ENCODE measurements at regions not wholly inside any gene's neighbourhood (a gene's known extent, or its start where the extent isn't known, plus 50 kb on each side); places are given as distances from the start of the nearest gene placed in this dataset.

DNA sequence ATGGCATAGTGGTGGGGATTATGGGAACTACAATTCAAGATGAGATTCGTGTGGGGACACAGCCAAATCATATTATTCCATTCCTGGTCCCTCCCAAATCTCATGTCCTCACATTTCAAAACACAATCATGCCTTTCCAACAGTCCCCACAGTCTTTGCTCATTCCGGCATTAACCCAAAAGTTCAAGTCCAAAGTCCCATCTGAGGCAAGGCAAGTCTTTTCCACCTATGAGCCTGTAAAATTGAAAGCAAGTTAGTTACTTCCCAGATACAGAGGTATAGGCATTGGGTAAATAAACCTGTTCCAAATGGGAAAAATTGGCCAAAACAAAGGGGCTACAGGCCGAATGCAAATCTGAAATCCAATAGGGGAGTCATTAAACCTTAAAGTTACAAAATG lies 1063.2 kb downstream of the CDH11 start:
- Histone ChIP-seq H3K4me1 (ENCODE audit: control insufficient read depth in 2 of 2, insufficient read depth in 1 of 2, low read depth in 1 of 2, low read length in 2 of 2) (no peaks in the 10 kb centered on the region), H3K36me3 (replicated peaks in 1 of 2; ENCODE audit: control insufficient read depth in 2 of 2, insufficient read depth in 2 of 2, low read length in 2 of 2) (no peaks in the 10 kb centered on the region), H2BK5ac (ENCODE audit: low read length) (no peak overlapping the region), H2BK12ac (ENCODE audit: low read length) (no peak overlapping the region), H3K4me3 (ENCODE audit: low read length in 2 of 2) (no peak overlapping the region), H3K27ac (replicated peaks; ENCODE audit: low read length) (no peak overlapping the region), H3K79me1 (ENCODE audit: low read depth, low read length) (no peaks in the 10 kb centered on the region), H2AK5ac (ENCODE audit: low read depth, low read length) (no peak overlapping the region), H3K9me3 (replicated peaks in 1 of 2; ENCODE audit: control insufficient read depth in 2 of 2, insufficient read depth in 1 of 2, low read depth in 1 of 2, low read length in 2 of 2) (no peaks in the 10 kb centered on the region), H4K91ac (ENCODE audit: low read depth, low read length, poor library complexity) (no peak overlapping the region), H3K4me2 (ENCODE audit: insufficient read depth, low read length, poor library complexity, severe bottlenecking) (no peak overlapping the region), H2AFZ (ENCODE audit: low read length) (no peak overlapping the region), H3K27me3 (ENCODE audit: control insufficient read depth in 3 of 3, insufficient read depth in 3 of 3, low read depth in 1 of 3, low read length in 3 of 3) (no peaks in the 10 kb centered on the region), H3K14ac (ENCODE audit: low read length) (no peak overlapping the region), H3K23ac (ENCODE audit: low read depth, low read length, poor library complexity) (no peak overlapping the region), H2BK120ac (ENCODE audit: low read depth, low read length) (no peak overlapping the region), H3K4ac (ENCODE audit: low read length) (no peak overlapping the region), H3K18ac (ENCODE audit: low read length) (no peak overlapping the region), H2BK15ac (ENCODE audit: low read length) (no peak overlapping the region), H4K8ac (ENCODE audit: low read depth, low read length) (no peak overlapping the region), H3K9ac (ENCODE audit: low read depth, low read length, poor library complexity) (no peak overlapping the region)
- DNase-seq (ENCODE audit: low spot score), result no peak
- no CpG with 5 or more reads among the region's 3 CpGs for WGBS, 2 donors (ENCODE audit: extremely low coverage in 2 of 2, insufficient read length in 2 of 2, insufficient replicate concordance in 1 of 2)

DNA sequence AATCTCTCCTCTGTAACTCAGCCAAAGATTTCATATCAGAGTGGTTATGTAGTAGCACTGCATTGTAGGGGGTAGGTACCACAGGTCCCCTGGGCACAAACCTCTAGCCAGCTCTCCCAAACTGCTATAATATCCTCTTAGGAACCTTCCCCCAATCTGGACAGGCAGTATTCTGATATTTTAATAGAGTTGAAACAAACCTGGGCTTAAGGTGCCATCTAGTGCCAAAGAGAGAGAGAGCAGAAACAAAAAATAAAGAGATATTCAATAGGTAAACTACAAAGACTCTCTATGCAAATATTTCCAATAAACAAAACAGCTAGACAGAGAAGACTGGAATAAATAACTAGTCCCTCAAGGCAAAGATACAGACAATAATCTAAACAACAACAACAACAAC lies 1070.0 kb downstream of the CDH11 start:
- H4K8ac ChIP-seq (ENCODE audit: low read depth, low read length), result no peak overlapping the region
- H3K23ac ChIP-seq (ENCODE audit: low read depth, low read length, poor library complexity), result no peak overlapping the region
- H3K4ac ChIP-seq (ENCODE audit: low read length), result no peak overlapping the region
- no peak overlapping the region for H3K9ac ChIP-seq (ENCODE audit: low read depth, low read length, poor library complexity)
- no peak overlapping the region for H2BK5ac ChIP-seq (ENCODE audit: low read length)
- H3K4me2 ChIP-seq (ENCODE audit: insufficient read depth, low read length, poor library complexity, severe bottlenecking), result no peak overlapping the region
- no peak overlapping the region for H2BK120ac ChIP-seq (ENCODE audit: low read depth, low read length)
- no peak overlapping the region for H2AK5ac ChIP-seq (ENCODE audit: low read depth, low read length)
- no peaks in the 10 kb centered on the region for H3K36me3 ChIP-seq (replicated peaks in 1 of 2; ENCODE audit: control insufficient read depth in 2 of 2, insufficient read depth in 2 of 2, low read length in 2 of 2)
- H4K91ac ChIP-seq (ENCODE audit: low read depth, low read length, poor library complexity), result no peak overlapping the region
- H2BK15ac ChIP-seq (ENCODE audit: low read length), result no peak overlapping the region
- H3K14ac ChIP-seq (ENCODE audit: low read length), result no peak overlapping the region
- no peaks in the 10 kb centered on the region for H3K79me1 ChIP-seq (ENCODE audit: low read depth, low read length)
- peaks cover 0 to 3% of the 10 kb centered on the region in 2 donors for H3K9me3 ChIP-seq (replicated peaks in 1 of 2; ENCODE audit: control insufficient read depth in 2 of 2, insufficient read depth in 1 of 2, low read depth in 1 of 2, low read length in 2 of 2)
- no peak overlapping the region for H3K4me3 ChIP-seq (ENCODE audit: low read length in 2 of 2)
- H2AFZ ChIP-seq (ENCODE audit: low read length), result peak overlapping the region; percentile 13
- H3K18ac ChIP-seq (ENCODE audit: low read length), result no peak overlapping the region
- DNase-seq (ENCODE audit: low spot score), result peak; percentile 4
- no peaks in the 10 kb centered on the region for H3K4me1 ChIP-seq (ENCODE audit: control insufficient read depth in 2 of 2, insufficient read depth in 1 of 2, low read depth in 1 of 2, low read length in 2 of 2)
- H3K27me3 ChIP-seq (ENCODE audit: control insufficient read depth in 3 of 3, insufficient read depth in 3 of 3, low read depth in 1 of 3, low read length in 3 of 3), result no peaks in the 10 kb centered on the region
- no peak overlapping the region for H3K27ac ChIP-seq (replicated peaks; ENCODE audit: low read length)
- H2BK12ac ChIP-seq (ENCODE audit: low read length), result no peak overlapping the region

- Histone ChIP-seq H2BK15ac (ENCODE audit: low read length) (no peak overlapping the region), H3K79me1 (ENCODE audit: low read depth, low read length) (no peaks in the 10 kb centered on the region), H2BK120ac (ENCODE audit: low read depth, low read length) (no peak overlapping the region), H2BK5ac (ENCODE audit: low read length) (no peak overlapping the region), H3K9ac (ENCODE audit: low read depth, low read length, poor library complexity) (no peak overlapping the region), H4K91ac (ENCODE audit: low read depth, low read length, poor library complexity) (no peak overlapping the region), H3K14ac (ENCODE audit: low read length) (no peak overlapping the region), H2AFZ (ENCODE audit: low read length) (no peak overlapping the region), H3K4ac (ENCODE audit: low read length) (no peak overlapping the region), H2AK5ac (ENCODE audit: low read depth, low read length) (no peak overlapping the region), H3K4me2 (ENCODE audit: insufficient read depth, low read length, poor library complexity, severe bottlenecking) (no peak overlapping the region), H3K4me3 (ENCODE audit: low read length in 2 of 2) (no peak overlapping the region), H3K36me3 (replicated peaks in 1 of 2; ENCODE audit: control insufficient read depth in 2 of 2, insufficient read depth in 2 of 2, low read length in 2 of 2) (no peaks in the 10 kb centered on the region), H4K8ac (ENCODE audit: low read depth, low read length) (no peak overlapping the region), H3K18ac (ENCODE audit: low read length) (no peak overlapping the region), H3K4me1 (ENCODE audit: control insufficient read depth in 2 of 2, insufficient read depth in 1 of 2, low read depth in 1 of 2, low read length in 2 of 2) (no peaks in the 10 kb centered on the region), H3K27me3 (ENCODE audit: control insufficient read depth in 3 of 3, insufficient read depth in 3 of 3, low read depth in 1 of 3, low read length in 3 of 3) (no peaks in the 10 kb centered on the region), H3K9me3 (replicated peaks in 1 of 2; ENCODE audit: control insufficient read depth in 2 of 2, insufficient read depth in 1 of 2, low read depth in 1 of 2, low read length in 2 of 2) (peaks cover 0 to 3% of the 10 kb centered on the region in 2 donors), H3K23ac (ENCODE audit: low read depth, low read length, poor library complexity) (no peak overlapping the region), H3K27ac (replicated peaks; ENCODE audit: low read length) (no peak overlapping the region), H2BK12ac (ENCODE audit: low read length) (no peak overlapping the region)
- WGBS, 2 donors (ENCODE audit: extremely low coverage in 2 of 2, insufficient read length in 2 of 2, insufficient replicate concordance in 1 of 2), result no CpG with 5 or more reads among the region's 1 CpG
- DNase-seq (ENCODE audit: low spot score), result no peak
Observed at GRCh38 chr16:64047878-64048277, 1074.0 kb downstream of the CDH11 start.

DNA sequence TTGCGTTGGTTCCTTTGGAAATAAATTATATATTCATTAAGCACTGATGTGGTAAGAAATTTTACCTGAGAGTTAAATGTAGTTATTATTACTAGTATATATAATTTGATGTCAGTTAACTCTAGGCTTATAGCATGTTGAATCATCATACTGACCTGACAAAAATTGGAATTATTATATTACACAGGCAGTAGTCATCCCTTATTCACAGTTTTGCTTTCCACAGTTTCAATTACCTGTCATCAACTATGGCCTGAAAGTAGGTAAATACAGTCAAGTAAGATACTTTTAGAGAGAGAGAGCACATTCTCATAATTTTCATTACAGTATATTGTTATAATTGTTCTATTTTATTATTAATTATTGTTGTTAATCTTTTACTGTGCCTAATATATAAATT lies 1074.7 kb downstream of the CDH11 start:
- no peaks in the 10 kb centered on the region for H3K27me3 ChIP-seq (ENCODE audit: control insufficient read depth in 3 of 3, insufficient read depth in 3 of 3, low read depth in 1 of 3, low read length in 3 of 3)
- no peak overlapping the region for H2BK12ac ChIP-seq (ENCODE audit: low read length)
- H2AFZ ChIP-seq (ENCODE audit: low read length), result no peak overlapping the region
- no peak for DNase-seq (ENCODE audit: low spot score)
- no peaks in the 10 kb centered on the region for H3K36me3 ChIP-seq (replicated peaks in 1 of 2; ENCODE audit: control insufficient read depth in 2 of 2, insufficient read depth in 2 of 2, low read length in 2 of 2)
- H3K23ac ChIP-seq (ENCODE audit: low read depth, low read length, poor library complexity), result no peak overlapping the region
- no peak overlapping the region for H3K4me2 ChIP-seq (ENCODE audit: insufficient read depth, low read length, poor library complexity, severe bottlenecking)
- no peaks in the 10 kb centered on the region for H3K79me1 ChIP-seq (ENCODE audit: low read depth, low read length)
- H3K14ac ChIP-seq (ENCODE audit: low read length), result no peak overlapping the region
- no peak overlapping the region for H2BK120ac ChIP-seq (ENCODE audit: low read depth, low read length)
- peaks cover 0 to 3% of the 10 kb centered on the region in 2 donors for H3K9me3 ChIP-seq (replicated peaks in 1 of 2; ENCODE audit: control insufficient read depth in 2 of 2, insufficient read depth in 1 of 2, low read depth in 1 of 2, low read length in 2 of 2)
- H2BK15ac ChIP-seq (ENCODE audit: low read length), result no peak overlapping the region
- no peak overlapping the region for H3K9ac ChIP-seq (ENCODE audit: low read depth, low read length, poor library complexity)
- no CpG with 5 or more reads among the region's 1 CpG for WGBS, 2 donors (ENCODE audit: extremely low coverage in 2 of 2, insufficient read length in 2 of 2, insufficient replicate concordance in 1 of 2)
- H4K8ac ChIP-seq (ENCODE audit: low read depth, low read length), result no peak overlapping the region
- H3K4me3 ChIP-seq (ENCODE audit: low read length in 2 of 2), result no peak overlapping the region
- H4K91ac ChIP-seq (ENCODE audit: low read depth, low read length, poor library complexity), result no peak overlapping the region
- H3K4ac ChIP-seq (ENCODE audit: low read length), result no peak overlapping the region
- H3K18ac ChIP-seq (ENCODE audit: low read length), result no peak overlapping the region
- H3K27ac ChIP-seq (replicated peaks; ENCODE audit: low read length), result no peak overlapping the region
- no peaks in the 10 kb centered on the region for H3K4me1 ChIP-seq (ENCODE audit: control insufficient read depth in 2 of 2, insufficient read depth in 1 of 2, low read depth in 1 of 2, low read length in 2 of 2)
- H2AK5ac ChIP-seq (ENCODE audit: low read depth, low read length), result no peak overlapping the region
- no peak overlapping the region for H2BK5ac ChIP-seq (ENCODE audit: low read length)
